Fibroblast of skin of abdomen (primary cell): ENCODE measurements at regions not wholly inside any gene's neighbourhood (a gene's known extent, or its start where the extent isn't known, plus 50 kb on each side); places are given as distances from the start of the nearest gene placed in this dataset.
A peak's percentile ranks its signal among the peaks of the same experiment; 100 is the strongest.

Experiments
- DNase-seq: peaks from one replicate; pipeline ENCODE4 v3.0.0-alpha.2; 2013

DNA sequence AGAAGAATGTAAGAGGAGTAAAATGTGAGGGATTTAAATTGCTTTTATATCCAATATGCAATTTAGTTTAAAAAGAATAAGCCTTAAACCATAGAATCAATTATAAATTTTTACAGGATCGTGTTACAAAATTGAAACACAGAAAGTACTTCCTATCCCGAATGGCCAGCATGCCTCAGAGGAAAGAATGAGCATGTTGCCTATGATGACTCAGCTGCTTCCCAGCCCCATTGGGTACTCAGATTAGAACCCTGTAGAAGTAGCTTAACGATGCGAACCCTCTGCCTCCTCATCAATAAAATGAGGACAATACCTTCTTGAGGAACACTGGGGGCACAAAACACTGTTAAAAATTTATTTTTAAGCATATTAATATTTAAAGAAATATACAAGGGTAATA lies 113.4 kb upstream of the CDK1 start:
- DNase-seq = peak; percentile 41

DNA sequence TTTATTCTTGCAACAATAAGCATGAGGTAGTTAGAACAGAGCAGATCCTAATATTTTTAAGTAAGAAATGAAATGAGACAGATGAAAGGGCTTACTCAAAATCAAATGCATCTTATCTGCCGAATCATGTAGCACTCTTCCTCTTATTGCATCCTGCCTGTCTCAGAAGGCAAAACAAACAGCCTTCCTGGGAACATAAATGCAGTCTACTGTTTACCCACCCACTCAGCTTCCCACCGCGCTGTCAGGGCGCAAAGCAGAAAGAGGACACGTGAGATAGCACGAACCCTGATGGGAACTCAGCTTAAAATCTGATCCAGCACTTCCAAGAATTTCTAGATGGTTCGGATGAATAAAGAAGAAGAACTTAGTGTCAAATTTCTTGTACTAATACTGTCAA lies 114.4 kb upstream of the CDK1 start:
- DNase-seq = no peak

GRCh38 chr10:60662917-60663614 lies 115.2 kb upstream of the CDK1 start:
- DNase-seq = peak; percentile 46

DNA sequence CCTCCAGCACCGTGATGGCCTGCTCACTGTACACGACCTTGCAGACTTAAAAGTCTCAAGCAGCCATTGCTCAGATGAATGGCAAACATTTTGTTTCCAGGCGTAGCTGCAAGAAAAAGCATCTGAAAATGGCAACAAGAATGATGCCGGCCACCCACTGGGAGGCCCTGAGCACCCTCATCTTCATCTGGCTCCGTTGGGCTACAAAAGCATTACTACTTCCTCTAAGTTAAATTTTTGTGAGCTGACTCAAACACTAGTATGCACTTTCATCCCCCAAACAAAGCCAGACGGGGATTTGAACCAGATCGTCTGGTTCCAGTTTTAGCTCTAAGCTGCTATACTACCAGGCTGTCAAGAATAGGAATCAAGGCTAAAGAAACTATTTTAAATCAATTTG lies 116.6 kb upstream of the CDK1 start:
- DNase-seq = peak; percentile 92

- no peak for DNase-seq
Observed at GRCh38 chr10:60660625-60661024, 117.7 kb upstream of the CDK1 start.

- DNase-seq = peak; percentile 47
Observed at GRCh38 chr10:60654813-60655464, 123.3 kb upstream of the CDK1 start.

DNA sequence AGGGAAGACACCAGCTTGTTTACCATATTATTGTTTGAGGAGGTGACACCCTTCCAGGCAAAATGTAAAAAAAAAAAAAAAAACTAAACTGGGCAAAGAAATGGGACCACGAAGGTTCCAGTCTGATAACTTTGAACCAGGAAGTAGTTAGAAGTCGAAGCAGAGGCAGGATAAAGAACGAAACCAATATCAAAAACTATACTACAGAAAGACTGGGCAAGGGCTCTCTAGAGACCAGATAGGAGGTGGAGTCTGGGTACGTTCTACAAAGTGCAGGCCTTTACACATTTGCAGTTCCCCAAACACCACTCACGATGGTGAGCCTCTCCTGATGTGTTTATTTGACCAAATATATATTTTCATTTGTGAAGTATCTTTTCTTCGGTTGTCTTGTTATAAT lies 125.7 kb upstream of the CDK1 start:
- no peak for DNase-seq

- no peak for DNase-seq
Observed at GRCh38 chr10:60650378-60650800, 127.9 kb upstream of the CDK1 start.

DNA sequence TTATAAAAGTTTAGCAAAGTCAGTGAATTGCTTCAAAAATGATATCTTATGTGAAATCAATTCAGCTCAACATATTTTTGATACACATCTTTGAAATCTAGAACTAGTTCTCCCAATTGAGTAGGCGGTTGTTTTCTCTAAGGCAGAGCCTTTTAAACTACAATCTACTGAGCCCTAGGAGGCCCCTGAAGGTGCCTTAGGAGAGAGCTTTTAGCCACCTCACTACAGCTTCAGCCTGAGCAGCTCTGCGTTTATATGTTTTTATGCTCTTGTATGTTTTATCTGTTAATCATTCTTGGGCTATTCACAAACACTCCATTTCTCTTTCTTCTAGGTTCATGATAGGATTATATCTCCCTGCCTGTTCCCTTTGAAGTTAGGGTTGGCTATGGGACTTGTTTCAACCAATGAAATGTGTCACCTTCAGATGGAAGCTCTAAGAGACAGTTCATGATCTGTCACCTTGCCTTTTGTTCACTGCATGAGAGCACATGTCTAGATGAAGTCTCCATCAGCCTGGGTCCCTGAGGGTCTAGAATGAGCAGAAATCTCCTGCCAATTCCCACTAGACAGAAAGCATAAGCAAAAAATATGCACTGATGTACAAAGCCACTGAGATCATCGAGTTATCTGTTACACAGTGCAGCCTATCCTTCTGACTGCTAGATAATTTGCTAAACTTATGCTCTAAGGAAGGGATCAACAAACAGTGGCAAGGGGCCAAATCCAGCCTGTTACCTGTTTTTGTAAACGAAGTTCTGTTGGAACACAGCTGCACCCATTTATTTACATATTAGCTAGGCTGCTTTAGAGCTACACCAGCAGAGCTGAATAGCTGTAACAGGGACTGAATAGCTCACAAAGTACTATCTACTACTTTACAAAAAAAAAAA lies 128.5 kb upstream of the CDK1 start:
- no peak for DNase-seq

DNA sequence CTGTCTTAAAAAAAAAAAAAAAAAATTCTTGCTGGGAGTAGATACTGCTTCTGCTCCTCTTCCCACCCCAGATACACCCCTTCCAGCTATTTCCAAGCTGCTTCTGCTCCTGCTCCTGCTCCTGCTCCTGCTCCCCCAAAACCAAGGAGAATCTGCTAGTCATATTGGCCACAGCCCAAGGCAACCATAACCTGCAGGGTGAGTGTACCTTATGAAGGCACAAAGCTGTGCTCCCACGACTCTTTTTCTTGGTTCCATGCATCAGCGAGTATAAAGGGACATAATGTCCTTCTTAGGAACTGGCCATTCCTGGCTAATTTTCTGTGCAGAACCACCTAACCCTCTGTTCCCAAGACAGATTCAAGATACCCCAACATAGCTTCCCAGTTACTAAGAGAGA lies 129.5 kb upstream of the CDK1 start:
- DNase-seq = no peak

DNA sequence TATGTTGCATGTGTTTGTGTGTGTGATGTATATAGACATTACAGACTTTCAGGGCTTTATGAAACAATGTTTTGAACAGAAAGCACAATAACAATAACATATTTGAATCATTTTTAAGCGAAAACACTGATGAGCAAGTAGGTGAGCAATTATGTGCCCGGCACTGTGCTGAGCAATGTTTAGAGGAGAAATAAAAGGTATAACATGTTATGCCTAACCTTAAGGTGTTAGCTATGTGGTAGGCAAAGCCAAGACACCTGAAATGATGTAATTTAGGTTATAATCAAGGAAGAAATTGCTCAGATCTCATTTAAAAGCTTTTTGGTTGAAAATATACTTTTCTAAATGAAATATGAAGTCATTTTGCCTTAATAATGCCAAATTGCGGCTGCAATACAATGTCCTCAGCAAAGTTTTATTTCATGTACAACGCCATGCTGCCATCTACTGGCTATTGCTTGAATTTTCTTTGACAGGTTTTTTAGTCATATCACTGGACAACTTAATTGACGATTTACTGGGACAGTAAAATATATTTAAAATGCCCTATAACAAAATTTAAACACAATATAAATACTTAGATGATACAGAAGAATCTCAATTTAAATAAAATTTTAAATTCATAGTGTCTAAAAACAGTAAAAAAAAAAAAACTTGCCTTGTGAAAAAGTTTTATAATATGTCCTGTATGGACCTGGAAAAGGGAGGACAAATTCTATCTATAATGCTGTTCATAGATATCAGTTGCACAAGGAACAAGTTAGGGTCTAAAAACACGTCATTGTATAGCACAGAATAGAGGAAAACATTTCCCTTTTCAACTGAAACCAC lies 131.1 kb upstream of the CDK1 start:
- DNase-seq = peak; percentile 63

DNA sequence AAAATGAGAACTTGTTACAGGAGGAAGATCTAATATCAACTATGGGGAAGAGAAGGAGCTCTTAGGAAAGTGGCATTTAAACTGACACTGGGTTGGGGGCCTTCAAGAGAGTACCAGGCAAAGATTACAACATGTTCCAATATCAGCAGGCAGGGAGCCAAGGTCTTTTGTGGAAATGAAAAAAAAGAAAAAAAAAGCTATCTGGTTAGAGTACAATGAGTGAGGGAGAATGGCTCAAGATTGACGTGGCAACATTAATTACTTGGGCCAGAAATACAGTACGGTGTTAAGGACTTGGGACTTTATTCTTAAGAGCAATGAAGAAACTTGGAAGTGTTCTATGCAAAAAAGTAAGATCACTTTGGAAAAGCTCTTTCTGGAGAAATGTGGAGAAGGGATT lies 132.3 kb upstream of the CDK1 start:
- no peak for DNase-seq

- no peak for DNase-seq
Observed at GRCh38 chr10:60644436-60645130, 133.7 kb upstream of the CDK1 start.

DNA sequence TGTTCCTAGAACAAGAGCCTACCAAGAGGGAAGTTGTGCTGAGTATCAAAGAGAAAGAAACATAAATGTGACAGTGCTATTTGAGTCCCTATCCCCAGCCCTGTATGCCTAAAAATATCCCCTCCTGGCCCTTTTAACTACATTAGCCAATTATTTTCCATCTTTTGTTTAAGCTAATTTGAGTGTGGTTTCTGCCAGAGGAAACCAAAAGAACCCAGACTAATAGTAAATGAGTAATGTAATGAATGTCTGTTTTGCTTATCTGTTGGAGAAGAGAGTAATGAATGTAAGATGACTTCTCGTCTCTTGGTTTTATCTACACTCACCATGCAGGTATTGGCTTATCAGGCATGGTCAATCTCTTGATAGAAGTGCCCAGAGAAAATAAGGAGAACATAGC lies 134.4 kb upstream of the CDK1 start:
- DNase-seq = no peak

DNA sequence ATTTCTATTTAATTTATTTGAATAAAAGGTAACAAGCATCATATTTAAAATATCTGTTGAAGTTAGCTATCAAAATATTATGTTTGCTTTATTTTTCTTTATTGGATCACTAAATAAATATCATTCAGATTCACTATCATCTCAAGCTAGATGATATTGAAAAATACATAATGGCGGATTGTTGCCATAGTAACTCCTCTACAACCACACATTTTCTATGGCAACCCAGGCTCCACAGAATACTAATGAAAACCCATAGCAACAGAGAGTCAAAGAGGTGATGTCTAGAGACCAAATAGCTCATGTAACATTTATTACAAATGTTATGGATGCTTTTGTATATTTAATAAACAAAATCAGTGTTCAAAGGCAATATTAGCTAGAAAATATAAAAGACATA lies 148.9 kb upstream of the CDK1 start:
- DNase-seq = no peak

DNA sequence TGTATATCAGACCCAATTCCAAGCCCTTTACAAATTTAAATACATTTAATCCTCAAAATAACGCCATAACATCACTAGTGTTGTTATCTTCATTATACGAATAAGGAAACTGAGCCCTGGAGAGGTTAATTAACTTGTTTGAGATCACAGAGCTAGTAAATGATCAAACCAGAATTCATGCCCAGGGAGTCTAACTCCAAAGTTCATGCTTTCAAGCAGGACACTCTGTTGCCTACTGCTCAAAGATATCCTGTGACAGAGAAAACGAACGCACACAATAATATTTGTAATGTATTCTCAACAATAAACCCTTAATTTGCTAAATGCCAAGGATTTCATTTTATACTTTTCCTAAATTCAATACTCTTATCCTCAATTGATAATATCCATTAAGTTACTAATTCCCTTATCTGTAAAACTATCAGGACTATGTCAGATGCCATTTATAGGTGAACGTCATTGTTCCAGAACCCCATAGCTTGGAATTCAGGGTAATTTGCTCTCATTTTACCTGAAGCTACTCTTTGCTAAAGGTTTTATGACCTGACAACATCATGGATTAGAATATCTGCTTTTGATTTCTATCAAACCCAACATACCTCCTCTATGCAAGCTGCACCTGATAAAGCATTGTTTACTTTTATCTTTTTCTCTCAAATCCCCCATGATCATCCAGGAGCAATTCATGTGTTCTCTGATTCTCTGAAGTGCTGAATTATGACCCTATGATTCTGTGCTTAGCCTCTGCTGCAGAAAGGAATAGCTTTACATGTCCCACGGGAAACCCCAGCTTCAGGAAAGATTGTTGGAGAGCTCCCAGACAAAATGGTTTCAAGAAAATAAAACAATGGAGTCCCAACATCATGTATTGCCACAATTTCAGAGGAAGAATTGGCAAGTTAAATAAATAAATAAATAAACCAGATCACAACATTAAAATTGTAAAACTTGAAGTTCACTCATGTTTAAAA lies 150.2 kb upstream of the CDK1 start:
- DNase-seq = no peak

DNA sequence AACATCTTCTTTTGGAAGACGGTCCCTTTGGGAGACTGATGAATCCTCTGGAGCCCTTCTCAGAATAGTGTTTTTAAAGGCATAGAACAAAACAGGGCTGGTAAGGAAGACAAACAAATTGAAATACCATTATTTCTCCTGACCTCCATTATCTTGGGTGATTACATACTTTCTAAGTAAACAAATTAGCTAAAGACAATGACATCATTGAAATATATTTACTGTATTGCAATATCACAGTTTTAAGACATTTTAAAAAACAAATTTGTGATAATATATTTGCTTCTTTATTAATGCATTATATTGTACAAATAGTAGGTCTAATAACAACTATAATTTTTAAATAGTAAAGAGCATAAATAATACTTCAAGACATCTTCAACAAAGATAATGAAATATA lies 152.2 kb upstream of the CDK1 start:
- no peak for DNase-seq

- no peak for DNase-seq
Observed at GRCh38 chr10:60623627-60624026, 154.7 kb upstream of the CDK1 start.

DNA sequence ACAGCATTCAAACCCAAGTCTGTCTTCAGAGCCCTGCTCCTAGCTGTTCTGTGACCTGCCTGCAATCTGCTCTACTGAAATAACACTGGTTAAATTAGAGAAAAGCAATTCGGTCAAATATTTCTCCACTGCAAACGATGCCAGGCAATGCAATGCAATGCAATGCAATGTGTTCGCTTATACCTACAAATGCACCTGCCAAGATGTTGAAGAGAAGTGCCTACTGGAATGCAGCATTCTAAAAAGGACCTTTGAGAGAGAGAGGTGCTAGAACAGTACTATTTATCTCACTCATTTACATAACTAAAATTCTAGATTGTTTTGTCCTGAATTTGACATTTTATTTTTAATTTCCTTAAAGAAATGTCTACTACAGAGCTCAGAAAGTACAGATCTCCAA lies 157.3 kb upstream of the CDK1 start:
- DNase-seq = no peak

DNA sequence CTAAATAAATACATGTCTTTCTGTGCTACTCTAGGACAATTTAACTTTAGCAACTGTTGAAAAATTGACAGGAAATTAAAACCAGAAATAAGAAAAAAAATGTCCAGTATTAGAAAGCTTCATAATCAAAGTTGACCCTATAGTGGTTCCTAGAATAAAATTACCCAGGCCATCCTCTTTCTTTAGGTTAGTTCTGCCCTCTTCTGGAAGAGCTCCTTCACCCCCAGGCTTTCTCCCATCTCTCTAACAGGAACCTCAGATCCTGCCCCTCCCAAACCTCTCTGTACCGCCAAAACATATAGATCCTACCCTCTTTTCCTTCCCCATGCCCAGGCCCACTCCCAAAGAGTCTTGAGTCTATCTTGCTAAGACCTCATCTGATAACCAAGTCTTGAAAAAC lies 159.4 kb upstream of the CDK1 start:
- DNase-seq = no peak

DNA sequence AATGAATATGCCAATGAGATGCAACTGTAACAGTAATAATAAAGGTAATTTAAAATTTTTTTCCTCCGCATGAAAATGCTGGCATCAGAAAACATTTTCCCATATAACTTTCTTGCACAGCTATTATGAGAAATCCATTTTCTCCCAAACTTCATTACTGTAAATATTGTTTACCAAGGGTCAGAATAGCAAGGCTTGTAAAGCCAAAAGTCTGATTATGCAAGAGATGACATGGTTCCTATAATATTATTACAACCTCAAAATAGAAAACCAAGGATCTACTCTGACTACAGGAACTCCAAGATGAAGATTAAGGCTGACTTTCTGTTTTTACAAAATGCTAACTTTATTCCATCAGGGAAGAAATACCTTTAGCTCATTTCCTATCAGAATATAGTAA lies 162.7 kb upstream of the CDK1 start:
- no peak for DNase-seq
